Breast epithelium (tissue), 3 donors: ENCODE measurements at regions not wholly inside any gene's neighbourhood (a gene's known extent, or its start where the extent isn't known, plus 50 kb on each side); places are given as distances from the start of the nearest gene placed in this dataset.

ENCODE experiments used
- POLR2AphosphoS5 ChIP-seq, 3 donors: sonication (generic); formaldehyde crosslinking; IDR thresholded peaks; one replicate each; pipeline ENCODE4 v1.6.1; 2017; ENCODE audit warnings: antibody characterized with exemption in 3 of 3
- TF ChIP-seq, protein P1 (sequence below), 3 donors: fragments of 450-650 bp; IDR thresholded peaks; one replicate each; pipeline ENCODE4 v1.5.1; 2016 to 2017; ENCODE audit warnings: antibody characterized with exemption in 3 of 3, mild to moderate bottlenecking in 3 of 3, moderate library complexity in 3 of 3

DNA sequence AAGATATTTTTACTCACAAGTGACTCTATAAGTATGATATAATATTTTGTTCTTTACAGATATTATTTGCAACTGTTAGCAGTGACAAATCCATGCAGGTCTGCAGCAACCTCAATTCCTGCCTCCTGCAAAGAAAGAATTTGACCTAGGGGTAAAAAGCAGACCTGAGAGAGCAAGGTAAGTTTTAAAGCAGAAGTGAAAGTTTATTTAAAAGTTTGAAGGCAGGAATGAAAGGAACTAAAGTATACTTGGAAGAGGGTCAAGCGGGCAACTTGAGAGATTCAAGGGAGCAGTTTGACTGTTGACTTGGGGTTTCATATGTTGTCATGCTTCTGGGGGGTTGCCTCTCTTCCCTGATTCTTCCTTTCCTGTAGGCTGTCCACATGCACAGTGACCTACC lies 520.1 kb upstream of the PCDH20 start:
- TF ChIP-seq, protein P1, sequence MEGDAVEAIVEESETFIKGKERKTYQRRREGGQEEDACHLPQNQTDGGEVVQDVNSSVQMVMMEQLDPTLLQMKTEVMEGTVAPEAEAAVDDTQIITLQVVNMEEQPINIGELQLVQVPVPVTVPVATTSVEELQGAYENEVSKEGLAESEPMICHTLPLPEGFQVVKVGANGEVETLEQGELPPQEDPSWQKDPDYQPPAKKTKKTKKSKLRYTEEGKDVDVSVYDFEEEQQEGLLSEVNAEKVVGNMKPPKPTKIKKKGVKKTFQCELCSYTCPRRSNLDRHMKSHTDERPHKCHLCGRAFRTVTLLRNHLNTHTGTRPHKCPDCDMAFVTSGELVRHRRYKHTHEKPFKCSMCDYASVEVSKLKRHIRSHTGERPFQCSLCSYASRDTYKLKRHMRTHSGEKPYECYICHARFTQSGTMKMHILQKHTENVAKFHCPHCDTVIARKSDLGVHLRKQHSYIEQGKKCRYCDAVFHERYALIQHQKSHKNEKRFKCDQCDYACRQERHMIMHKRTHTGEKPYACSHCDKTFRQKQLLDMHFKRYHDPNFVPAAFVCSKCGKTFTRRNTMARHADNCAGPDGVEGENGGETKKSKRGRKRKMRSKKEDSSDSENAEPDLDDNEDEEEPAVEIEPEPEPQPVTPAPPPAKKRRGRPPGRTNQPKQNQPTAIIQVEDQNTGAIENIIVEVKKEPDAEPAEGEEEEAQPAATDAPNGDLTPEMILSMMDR (IDR thresholded peaks at IDR 0.05): no peak
- no peak for TF ChIP-seq POLR2AphosphoS5 (IDR thresholded peaks at IDR 0.05)
